ENCODE measurements at regions not wholly inside any gene's neighbourhood (a gene's known extent, or its start where the extent isn't known, plus 50 kb on each side); places are given as distances from the start of the nearest gene placed in this dataset.

- TF ChIP-seq CTCF (IDR thresholded peaks at IDR 0.05) (no peak), POLR2A (IDR thresholded peaks at IDR 0.05) (no peak)
Observed at GRCh38 chr17:62899361-62899760, 66.7 kb upstream of the TANC2 start.

Data from body of pancreas (tissue), 4 donors.